ENCODE measurements at regions not wholly inside any gene's neighbourhood (a gene's known extent, or its start where the extent isn't known, plus 50 kb on each side); places are given as distances from the start of the nearest gene placed in this dataset.

GRCh38 chr12:130070126-130070611 is 92.1 kb upstream of the FZD10 start:
- no peak for DNase-seq (ENCODE audit: insufficient read length, low spot score)
- no peak for FAIRE-seq

DNA sequence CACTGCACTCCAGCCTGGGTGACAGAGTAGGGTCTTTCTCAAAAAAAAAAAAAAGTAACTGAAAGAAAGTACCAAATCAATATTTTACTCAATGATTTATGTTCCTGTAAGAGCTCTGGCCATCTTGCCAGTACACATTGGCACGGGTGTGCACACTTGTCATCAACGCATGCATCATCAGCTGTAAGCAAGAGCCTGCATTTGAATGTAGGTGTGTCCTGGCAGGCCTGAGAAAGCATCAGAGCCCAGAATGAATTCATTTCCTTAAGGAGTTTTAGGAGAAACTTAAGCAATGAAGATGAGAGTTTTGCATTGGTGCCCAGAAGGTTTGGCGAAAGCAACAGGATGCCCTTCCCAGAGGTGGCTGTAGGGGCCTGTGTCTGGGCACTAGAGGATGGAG is 88.5 kb upstream of the FZD10 start:
- FAIRE-seq: no peak

DNA sequence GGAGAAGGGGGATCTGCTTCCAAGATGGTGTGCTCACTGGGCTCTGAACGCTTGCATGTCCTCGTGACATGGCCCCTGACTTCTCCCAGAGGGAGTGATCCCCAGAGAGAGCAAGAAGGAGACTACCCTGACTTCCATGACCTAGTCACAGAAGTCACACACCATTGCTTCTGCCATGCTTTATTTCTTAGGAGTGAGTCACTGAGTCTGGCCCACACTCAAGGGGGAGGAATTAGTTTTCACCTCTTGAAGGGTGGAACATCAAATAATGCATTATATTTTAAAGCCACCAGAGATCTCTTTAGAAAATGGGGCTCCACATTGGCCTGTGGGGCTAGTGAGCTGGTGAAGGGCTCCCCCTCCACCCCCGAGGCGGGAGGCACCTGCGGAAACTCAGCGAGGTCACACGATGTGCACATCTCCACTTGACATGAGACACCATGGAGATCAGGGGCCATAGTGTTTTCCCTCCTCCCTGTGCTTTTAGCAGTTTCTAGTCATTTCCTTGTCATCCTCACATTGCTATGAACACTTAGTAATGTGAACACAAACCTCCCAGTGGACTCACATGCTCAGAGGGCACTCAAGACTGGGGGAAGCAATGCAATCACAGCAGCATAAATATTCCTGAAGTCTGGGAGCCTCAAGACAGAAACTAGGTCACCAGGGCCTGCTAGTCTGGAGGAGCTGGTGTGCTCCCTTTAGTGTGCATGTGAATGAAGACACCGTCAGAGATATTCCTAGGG is 87.4 kb upstream of the FZD10 start:
- no peak for FAIRE-seq
- DNase-seq (ENCODE audit: insufficient read length, low spot score): no peak

More for the DNA sequence above, 88.5 kb upstream of the FZD10 start:
- no peak for DNase-seq (ENCODE audit: insufficient read length, low spot score)

- FAIRE-seq (no peak), DNase-seq (ENCODE audit: insufficient read length, low spot score) (no peak)
Observed at GRCh38 chr12:130075497-130076076, 86.7 kb upstream of the FZD10 start.

- FAIRE-seq (no peak), DNase-seq (ENCODE audit: insufficient read length, low spot score) (no peak)
Observed at GRCh38 chr12:130076126-130076525, 86.1 kb upstream of the FZD10 start.

DNA sequence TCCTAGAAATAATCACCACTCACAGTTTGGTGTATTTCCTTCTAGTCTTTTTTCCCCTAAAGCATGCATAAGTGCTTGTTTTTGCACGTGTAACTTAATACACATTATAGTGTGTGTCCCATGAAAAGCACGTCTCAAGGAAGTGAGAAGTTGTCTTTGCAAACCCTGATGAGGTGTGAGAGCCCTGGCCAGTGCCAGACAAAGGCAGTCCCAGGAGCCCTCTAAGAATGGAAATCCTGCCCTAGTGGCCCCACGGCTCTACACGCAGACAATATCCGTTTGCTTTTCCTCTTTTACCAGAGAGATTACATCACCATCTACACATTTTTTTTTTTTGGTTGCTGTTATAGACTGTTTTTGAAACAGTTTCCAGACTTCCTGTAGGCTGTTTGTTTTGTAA is 85.5 kb upstream of the FZD10 start:
- no peak for FAIRE-seq

GRCh38 chr12:130078852-130079251 is 83.4 kb upstream of the FZD10 start:
- DNase-seq (ENCODE audit: insufficient read length, low spot score): no peak
- FAIRE-seq: no peak

More for the DNA sequence above, 85.5 kb upstream of the FZD10 start:
- DNase-seq (ENCODE audit: insufficient read length, low spot score): no peak

DNA sequence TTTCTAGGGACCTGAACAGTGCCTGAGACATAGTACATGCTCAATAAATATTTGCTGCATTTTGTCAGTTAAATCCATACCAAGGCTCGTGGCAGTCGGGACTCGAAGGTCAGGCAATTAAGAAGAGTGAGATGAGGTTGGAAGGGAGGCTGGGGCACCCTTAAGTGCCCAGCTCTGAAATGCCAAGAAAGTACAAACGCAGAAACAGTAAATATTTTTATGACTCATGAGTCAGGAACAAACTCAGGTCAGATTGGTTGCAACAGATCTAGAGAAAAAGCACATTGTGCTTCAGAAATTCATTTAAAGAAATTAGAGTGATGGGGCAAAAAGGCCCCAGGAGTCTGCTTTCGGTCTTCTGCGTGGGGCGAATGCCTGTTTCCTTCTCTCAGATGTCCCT is 83.0 kb upstream of the FZD10 start:
- DNase-seq (ENCODE audit: insufficient read length, low spot score) (no peak), FAIRE-seq (no peak)

DNA sequence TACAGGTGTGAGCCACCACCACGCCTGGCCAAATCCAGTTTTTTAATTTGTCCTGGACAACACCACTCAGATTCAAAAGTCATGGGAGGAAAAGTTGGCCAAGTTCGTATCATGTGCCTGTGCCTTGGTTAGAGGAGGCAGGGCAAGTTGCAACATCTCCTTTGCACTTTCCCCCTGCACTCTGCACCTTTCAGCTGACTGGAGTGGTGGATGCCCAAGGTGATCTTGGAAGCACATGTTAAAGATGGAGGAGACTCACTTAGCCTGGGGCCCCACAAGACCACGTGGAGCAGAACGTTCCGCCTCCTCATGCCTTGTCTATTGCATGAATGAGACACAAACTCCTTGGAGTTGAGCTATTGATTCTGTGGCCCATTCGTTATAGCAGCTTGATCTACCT is 82.1 kb upstream of the FZD10 start:
- no peak for FAIRE-seq
- no peak for DNase-seq (ENCODE audit: insufficient read length, low spot score)

GRCh38 chr12:130081117-130081805 is 81.0 kb upstream of the FZD10 start:
- FAIRE-seq (no peak), DNase-seq (ENCODE audit: insufficient read length, low spot score) (no peak)

- FAIRE-seq (no peak), DNase-seq (ENCODE audit: insufficient read length, low spot score) (no peak)
Observed at GRCh38 chr12:130083002-130083401, 79.3 kb upstream of the FZD10 start.

- DNase-seq (ENCODE audit: insufficient read length, low spot score) (no peak), FAIRE-seq (no peak)
Observed at GRCh38 chr12:130083734-130084133, 78.5 kb upstream of the FZD10 start.

DNA sequence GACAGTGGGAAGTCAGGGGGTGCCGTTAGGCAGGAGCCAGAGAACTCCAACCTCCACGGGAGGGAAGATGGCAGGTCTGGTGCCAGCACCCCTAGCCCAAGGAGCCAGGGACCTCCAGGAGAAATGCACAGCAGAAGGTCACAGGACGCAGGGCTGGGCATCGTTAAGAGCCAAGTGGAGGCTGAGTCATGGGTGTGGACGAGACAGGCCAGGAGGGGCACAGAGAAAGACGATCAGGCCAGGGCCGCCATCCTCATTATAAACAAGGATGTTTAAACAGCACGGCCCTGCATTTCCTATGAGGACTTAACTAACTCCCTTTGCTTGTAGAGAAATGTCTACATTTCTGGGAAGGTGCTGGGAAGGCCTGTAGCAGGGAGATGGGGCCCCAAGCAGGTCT is 77.9 kb upstream of the FZD10 start:
- FAIRE-seq (no peak), DNase-seq (ENCODE audit: insufficient read length, low spot score) (no peak)

DNA sequence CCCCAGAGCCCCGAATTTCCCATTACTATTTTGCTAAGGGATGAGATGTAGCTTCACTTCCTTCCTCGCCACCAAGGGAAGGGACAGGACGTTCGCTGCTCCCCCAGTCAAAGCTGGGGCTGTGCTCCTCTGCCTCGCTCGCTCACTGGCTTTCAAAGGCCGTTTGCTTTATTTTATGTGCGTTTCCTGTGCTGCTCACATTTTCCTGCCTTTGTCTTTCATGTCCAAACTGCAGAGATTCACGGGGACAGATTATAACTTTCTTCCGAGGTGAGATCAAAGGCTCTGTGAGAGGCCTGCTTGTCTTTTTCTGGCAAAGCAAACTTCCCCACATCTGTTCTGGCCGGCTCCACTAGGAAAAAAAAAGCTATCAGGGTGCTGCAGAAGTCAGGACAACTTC is 76.0 kb upstream of the FZD10 start:
- no peak for DNase-seq (ENCODE audit: insufficient read length, low spot score)
- FAIRE-seq: no peak

- DNase-seq (ENCODE audit: insufficient read length, low spot score) (no peak), FAIRE-seq (no peak)
Observed at GRCh38 chr12:130086797-130087196, 75.5 kb upstream of the FZD10 start.

- DNase-seq (ENCODE audit: insufficient read length, low spot score) (no peak), FAIRE-seq (no peak)
Observed at GRCh38 chr12:130087222-130087621, 75.0 kb upstream of the FZD10 start.

- FAIRE-seq: no peak
- DNase-seq (ENCODE audit: insufficient read length, low spot score): no peak
Observed at GRCh38 chr12:130088504-130088903, 73.8 kb upstream of the FZD10 start.

- DNase-seq (ENCODE audit: insufficient read length, low spot score): no peak
- FAIRE-seq: no peak
Observed at GRCh38 chr12:130090542-130090941, 71.7 kb upstream of the FZD10 start.

- DNase-seq (ENCODE audit: insufficient read length, low spot score): no peak
- no peak for FAIRE-seq
Observed at GRCh38 chr12:130093380-130093779, 68.9 kb upstream of the FZD10 start.

DNA sequence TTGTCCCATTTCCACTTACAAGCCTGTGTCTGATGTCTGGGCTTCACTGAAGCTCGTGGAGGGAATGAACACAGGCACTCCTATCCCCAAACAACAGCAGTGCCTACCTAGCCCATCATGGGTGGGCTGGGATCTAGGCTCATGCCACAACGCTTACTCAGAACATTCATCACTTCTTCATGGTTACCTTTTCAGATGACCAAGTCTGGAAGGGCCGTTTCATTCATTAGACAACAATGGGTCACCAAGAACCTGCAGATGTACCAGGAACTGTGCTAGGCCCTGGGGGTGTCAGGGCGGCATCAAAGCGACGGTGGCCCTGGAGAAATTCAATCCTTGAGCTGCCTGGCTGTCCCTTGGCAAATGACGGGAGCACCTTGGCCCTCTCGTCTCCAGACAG is 64.9 kb upstream of the FZD10 start:
- FAIRE-seq: no peak

GRCh38 chr12:130097798-130098255 is 64.4 kb upstream of the FZD10 start:
- no peak for FAIRE-seq
- no peak for DNase-seq (ENCODE audit: insufficient read length, low spot score)

More for the DNA sequence above, 64.9 kb upstream of the FZD10 start:
- no peak for DNase-seq (ENCODE audit: insufficient read length, low spot score)

Data from GM19239 (cell line).